GM12874 (cell line): ENCODE measurements at regions not wholly inside any gene's neighbourhood (a gene's known extent, or its start where the extent isn't known, plus 50 kb on each side); places are given as distances from the start of the nearest gene placed in this dataset.

Experiments used
- CTCF ChIP-seq: IDR thresholded peaks from 2 replicates; pipeline ENCODE4 v1.5.1; 2011; ENCODE audit warnings: low read depth, mild to moderate bottlenecking, control low read depth, low read length, moderate library complexity; ENCODE audit not compliant: insufficient read depth

- TF ChIP-seq CTCF = no peak
Observed at GRCh38 chr5:60463179-60463868, 236.6 kb downstream of the DEPDC1B start.

GRCh38 chr5:60458666-60459065, 241.3 kb downstream of the DEPDC1B start:
- no peak for TF ChIP-seq CTCF

GRCh38 chr5:60457233-60457632, 242.7 kb downstream of the DEPDC1B start:
- TF ChIP-seq CTCF = no peak

GRCh38 chr5:60455589-60455988, 244.4 kb downstream of the DEPDC1B start:
- no peak for TF ChIP-seq CTCF

- no peak for TF ChIP-seq CTCF
Observed at GRCh38 chr5:60453186-60453976, 246.6 kb downstream of the DEPDC1B start.

- TF ChIP-seq CTCF = no peak
Observed at GRCh38 chr5:60448600-60448999, 251.4 kb downstream of the DEPDC1B start.

- TF ChIP-seq CTCF = no peak
Observed at GRCh38 chr5:60447488-60447920, 252.5 kb downstream of the DEPDC1B start.
